Memory B cell (primary cell): ENCODE measurements at regions not wholly inside any gene's neighbourhood (a gene's known extent, or its start where the extent isn't known, plus 50 kb on each side); places are given as distances from the start of the nearest gene placed in this dataset.

Source experiments
- ATAC-seq: fragments of 150-1000 bp; cut with Tn5 transposase; 2 replicates; pipeline ENCODE4 v1.10.0; 2021; ENCODE audit warnings: low read depth, mild to moderate bottlenecking, moderate library complexity
- DNase-seq, 2 donors: peaks; one replicate each; pipeline ENCODE4 v3.0.0; 2022; ENCODE audit warnings: low spot score in 2 of 2
- H3K27ac Mint-ChIP-seq: one replicate; pipeline ENCODE4 v1.8.0; 2022; ENCODE audit warnings: mild to moderate bottlenecking, moderate library complexity, mixed read lengths
- H3K27me3 Mint-ChIP-seq: one replicate; pipeline ENCODE4 v1.8.0; 2022; ENCODE audit warnings: mixed read lengths
- H3K36me3 Mint-ChIP-seq: one replicate; pipeline ENCODE4 v1.8.0; 2022; ENCODE audit warnings: mild to moderate bottlenecking, mixed read lengths
- H3K4me1 Mint-ChIP-seq: one replicate; pipeline ENCODE4 v1.8.0; 2022; ENCODE audit warnings: mixed read lengths
- H3K4me3 Mint-ChIP-seq: one replicate; pipeline ENCODE4 v1.8.0; 2022; ENCODE audit warnings: mild to moderate bottlenecking, moderate library complexity, mixed read lengths
- H3K9me3 Mint-ChIP-seq: one replicate; pipeline ENCODE4 v1.8.0; 2022; ENCODE audit warnings: mixed read lengths

GRCh38 chr18:11260961-11261461 is 111.6 kb upstream of the PIEZO2 start:
- no peak overlapping the region for H3K4me3 Mint-ChIP-seq
- H3K27ac Mint-ChIP-seq, result no peak overlapping the region
- no peaks in the 10 kb centered on the region for H3K36me3 Mint-ChIP-seq
- no peaks in the 10 kb centered on the region for H3K27me3 Mint-ChIP-seq
- no peaks in the 10 kb centered on the region for H3K4me1 Mint-ChIP-seq
- H3K9me3 Mint-ChIP-seq, result peaks cover 5% of the 10 kb centered on the region
- DNase-seq, result no peak
- no peak for ATAC-seq

- no peak overlapping the region for H3K27ac Mint-ChIP-seq
- peaks cover 4% of the 10 kb centered on the region for H3K9me3 Mint-ChIP-seq
- no peak for DNase-seq
- no peak for ATAC-seq
- no peaks in the 10 kb centered on the region for H3K4me1 Mint-ChIP-seq
- no peaks in the 10 kb centered on the region for H3K36me3 Mint-ChIP-seq
- H3K27me3 Mint-ChIP-seq, result no peaks in the 10 kb centered on the region
- H3K4me3 Mint-ChIP-seq, result no peak overlapping the region
Measured at GRCh38 chr18:11259469-11260150, 110.2 kb upstream of the PIEZO2 start.

- ATAC-seq (no peak), DNase-seq (no peak)
- no peaks in the 10 kb centered on the region for H3K27me3 Mint-ChIP-seq
- no peaks in the 10 kb centered on the region for H3K4me1 Mint-ChIP-seq
- H3K36me3 Mint-ChIP-seq, result no peaks in the 10 kb centered on the region
- no peak overlapping the region for H3K27ac Mint-ChIP-seq
- no peak overlapping the region for H3K4me3 Mint-ChIP-seq
- no peaks in the 10 kb centered on the region for H3K9me3 Mint-ChIP-seq
Measured at GRCh38 chr18:11258039-11258610, 108.8 kb upstream of the PIEZO2 start.

- no peaks in the 10 kb centered on the region for H3K27me3 Mint-ChIP-seq
- no peak overlapping the region for H3K27ac Mint-ChIP-seq
- no peaks in the 10 kb centered on the region for H3K4me1 Mint-ChIP-seq
- ATAC-seq (no peak), DNase-seq (no peak)
- no peaks in the 10 kb centered on the region for H3K9me3 Mint-ChIP-seq
- H3K4me3 Mint-ChIP-seq, result no peak overlapping the region
- H3K36me3 Mint-ChIP-seq, result no peaks in the 10 kb centered on the region
Measured at GRCh38 chr18:11256251-11256650, 106.9 kb upstream of the PIEZO2 start.

GRCh38 chr18:11251891-11252270 is 102.5 kb upstream of the PIEZO2 start:
- no peaks in the 10 kb centered on the region for H3K4me1 Mint-ChIP-seq
- DNase-seq (no peak), ATAC-seq (no peak)
- no peak overlapping the region for H3K4me3 Mint-ChIP-seq
- no peaks in the 10 kb centered on the region for H3K27me3 Mint-ChIP-seq
- H3K36me3 Mint-ChIP-seq, result no peaks in the 10 kb centered on the region
- no peak overlapping the region for H3K27ac Mint-ChIP-seq
- H3K9me3 Mint-ChIP-seq, result no peaks in the 10 kb centered on the region

GRCh38 chr18:11251229-11251890 is 102.0 kb upstream of the PIEZO2 start:
- H3K27me3 Mint-ChIP-seq, result no peaks in the 10 kb centered on the region
- H3K4me1 Mint-ChIP-seq, result no peaks in the 10 kb centered on the region
- H3K9me3 Mint-ChIP-seq, result no peaks in the 10 kb centered on the region
- no peak overlapping the region for H3K27ac Mint-ChIP-seq
- no peak for DNase-seq
- no peak overlapping the region for H3K4me3 Mint-ChIP-seq
- H3K36me3 Mint-ChIP-seq, result no peaks in the 10 kb centered on the region
- ATAC-seq, result no peak

- no peak overlapping the region for H3K27ac Mint-ChIP-seq
- H3K4me3 Mint-ChIP-seq, result no peak overlapping the region
- DNase-seq (no peak), ATAC-seq (no peak)
- H3K9me3 Mint-ChIP-seq, result no peaks in the 10 kb centered on the region
- no peaks in the 10 kb centered on the region for H3K27me3 Mint-ChIP-seq
- no peaks in the 10 kb centered on the region for H3K36me3 Mint-ChIP-seq
- no peaks in the 10 kb centered on the region for H3K4me1 Mint-ChIP-seq
Measured at GRCh38 chr18:11249391-11249790, 100.0 kb upstream of the PIEZO2 start.

GRCh38 chr18:11247381-11247970 is 98.1 kb upstream of the PIEZO2 start:
- peaks cover 1% of the 10 kb centered on the region for H3K9me3 Mint-ChIP-seq
- H3K27me3 Mint-ChIP-seq, result no peaks in the 10 kb centered on the region
- no peaks in the 10 kb centered on the region for H3K4me1 Mint-ChIP-seq
- DNase-seq, result no peak
- no peaks in the 10 kb centered on the region for H3K36me3 Mint-ChIP-seq
- no peak overlapping the region for H3K27ac Mint-ChIP-seq
- ATAC-seq, result no peak
- no peak overlapping the region for H3K4me3 Mint-ChIP-seq

- H3K4me1 Mint-ChIP-seq, result no peaks in the 10 kb centered on the region
- H3K27me3 Mint-ChIP-seq, result no peaks in the 10 kb centered on the region
- no peaks in the 10 kb centered on the region for H3K36me3 Mint-ChIP-seq
- no peak overlapping the region for H3K27ac Mint-ChIP-seq
- DNase-seq, result no peak
- ATAC-seq, result no peak
- H3K9me3 Mint-ChIP-seq, result peaks cover 1% of the 10 kb centered on the region
- no peak overlapping the region for H3K4me3 Mint-ChIP-seq
Measured at GRCh38 chr18:11246495-11247300, 97.3 kb upstream of the PIEZO2 start.

GRCh38 chr18:11245879-11246278 is 96.5 kb upstream of the PIEZO2 start:
- no peak overlapping the region for H3K27ac Mint-ChIP-seq
- H3K4me1 Mint-ChIP-seq, result no peaks in the 10 kb centered on the region
- ATAC-seq (no peak), DNase-seq (no peak)
- no peaks in the 10 kb centered on the region for H3K27me3 Mint-ChIP-seq
- H3K4me3 Mint-ChIP-seq, result no peak overlapping the region
- peaks cover 1% of the 10 kb centered on the region for H3K9me3 Mint-ChIP-seq
- H3K36me3 Mint-ChIP-seq, result no peaks in the 10 kb centered on the region

- no peaks in the 10 kb centered on the region for H3K4me1 Mint-ChIP-seq
- H3K27ac Mint-ChIP-seq, result no peak overlapping the region
- no peak overlapping the region for H3K4me3 Mint-ChIP-seq
- H3K9me3 Mint-ChIP-seq, result no peaks in the 10 kb centered on the region
- H3K36me3 Mint-ChIP-seq, result no peaks in the 10 kb centered on the region
- H3K27me3 Mint-ChIP-seq, result peaks cover 1% of the 10 kb centered on the region
- ATAC-seq (no peak), DNase-seq (no peak)
Measured at GRCh38 chr18:11237484-11237883, 88.1 kb upstream of the PIEZO2 start.

GRCh38 chr18:11237066-11237465 is 87.7 kb upstream of the PIEZO2 start:
- Mint-ChIP-seq H3K27ac (no peak overlapping the region), H3K36me3 (no peaks in the 10 kb centered on the region), H3K4me3 (no peak overlapping the region), H3K4me1 (no peaks in the 10 kb centered on the region), H3K9me3 (no peaks in the 10 kb centered on the region), H3K27me3 (peaks cover 1% of the 10 kb centered on the region)
- DNase-seq, result no peak
- no peak for ATAC-seq

GRCh38 chr18:11224153-11224552 is 74.8 kb upstream of the PIEZO2 start:
- ATAC-seq (no peak), DNase-seq (no peak)
- H3K4me3 Mint-ChIP-seq, result no peak overlapping the region
- no peak overlapping the region for H3K27ac Mint-ChIP-seq
- H3K36me3 Mint-ChIP-seq, result no peaks in the 10 kb centered on the region
- H3K9me3 Mint-ChIP-seq, result no peaks in the 10 kb centered on the region
- H3K27me3 Mint-ChIP-seq, result no peaks in the 10 kb centered on the region
- no peaks in the 10 kb centered on the region for H3K4me1 Mint-ChIP-seq

GRCh38 chr18:11219571-11219970 is 70.2 kb upstream of the PIEZO2 start:
- Mint-ChIP-seq H3K4me3 (no peak overlapping the region), H3K4me1 (no peaks in the 10 kb centered on the region), H3K27ac (no peak overlapping the region), H3K27me3 (peaks cover 2% of the 10 kb centered on the region), H3K36me3 (no peaks in the 10 kb centered on the region), H3K9me3 (no peaks in the 10 kb centered on the region)
- no peak for DNase-seq
- ATAC-seq, result no peak
